Esophagus squamous epithelium (tissue), 4 donors: ENCODE measurements at regions not wholly inside any gene's neighbourhood (a gene's known extent, or its start where the extent isn't known, plus 50 kb on each side); places are given as distances from the start of the nearest gene placed in this dataset.

Source experiments
- CTCF ChIP-seq, 6 experiments: fragments of 450-650 bp in 4 of 6; fragments of 200-600 bp in 2 of 6; sonication (generic) in 2 of 6; IDR thresholded peaks; one replicate each; pipeline ENCODE4 v1.5.1; 2016 to 2019; ENCODE audit warnings: antibody characterized with exemption in 6 of 6, mild to moderate bottlenecking in 4 of 6, moderate library complexity in 4 of 6
- POLR2A ChIP-seq, 4 donors: fragments of 450-650 bp; IDR thresholded peaks; one replicate each; pipeline ENCODE4 v1.6.1; 2017; ENCODE audit warnings: antibody characterized with exemption in 4 of 4, mild to moderate bottlenecking in 4 of 4, moderate library complexity in 3 of 4

- TF ChIP-seq CTCF (IDR thresholded peaks at IDR 0.05) (no peak), POLR2A (IDR thresholded peaks at IDR 0.05) (no peak)
Measured at GRCh38 chr3:160161921-160162320, 63.3 kb upstream of the C3orf80 start.
